ENCODE measurements at regions not wholly inside any gene's neighbourhood (a gene's known extent, or its start where the extent isn't known, plus 50 kb on each side); places are given as distances from the start of the nearest gene placed in this dataset.
"Not testable (repeated sequence)": the region's sequence is repeated elsewhere in the genome, so short reads cannot be mapped to it uniquely, and the experiment has no call there.

DNA sequence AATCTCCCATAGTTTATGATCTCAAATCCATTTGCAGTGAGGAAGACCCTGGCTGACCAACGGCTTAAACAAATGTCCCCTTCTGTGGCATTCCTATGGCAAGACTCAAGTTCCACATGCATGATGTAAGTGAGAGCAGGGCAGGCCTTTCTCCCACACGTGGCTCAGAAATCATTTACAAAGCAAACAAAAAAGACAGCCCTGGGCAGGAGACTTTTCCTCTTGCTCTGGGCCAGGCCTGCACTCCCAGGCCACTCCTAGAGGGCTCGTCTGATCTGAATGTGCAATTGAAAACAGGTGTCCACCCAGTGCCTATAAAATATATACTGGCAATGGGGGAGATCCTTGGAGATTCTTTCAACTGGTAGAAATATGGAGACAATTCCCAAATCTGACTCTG is 123.1 kb downstream of the DMRT2 start:
- Histone ChIP-seq H2AFZ (no peak overlapping the region), H3K4me1 (no peaks in the 10 kb centered on the region), H3K9ac (no peak overlapping the region), H3K27me3 (ENCODE audit: control insufficient read depth, insufficient read depth, low read length) (no peaks in the 10 kb centered on the region), H3K4me3 (ENCODE audit: low read depth, low read length) (no peak overlapping the region), H3K4me2 (ENCODE audit: low read length) (no peak overlapping the region), H3K9me3 (ENCODE audit: control insufficient read depth, low read length) (no peaks in the 10 kb centered on the region), H3K79me2 (no peaks in the 10 kb centered on the region), H3K27ac (no peak overlapping the region), H3K36me3 (ENCODE audit: control insufficient read depth, insufficient read depth, low read length) (no peaks in the 10 kb centered on the region)
- TF ChIP-seq, protein P1, sequence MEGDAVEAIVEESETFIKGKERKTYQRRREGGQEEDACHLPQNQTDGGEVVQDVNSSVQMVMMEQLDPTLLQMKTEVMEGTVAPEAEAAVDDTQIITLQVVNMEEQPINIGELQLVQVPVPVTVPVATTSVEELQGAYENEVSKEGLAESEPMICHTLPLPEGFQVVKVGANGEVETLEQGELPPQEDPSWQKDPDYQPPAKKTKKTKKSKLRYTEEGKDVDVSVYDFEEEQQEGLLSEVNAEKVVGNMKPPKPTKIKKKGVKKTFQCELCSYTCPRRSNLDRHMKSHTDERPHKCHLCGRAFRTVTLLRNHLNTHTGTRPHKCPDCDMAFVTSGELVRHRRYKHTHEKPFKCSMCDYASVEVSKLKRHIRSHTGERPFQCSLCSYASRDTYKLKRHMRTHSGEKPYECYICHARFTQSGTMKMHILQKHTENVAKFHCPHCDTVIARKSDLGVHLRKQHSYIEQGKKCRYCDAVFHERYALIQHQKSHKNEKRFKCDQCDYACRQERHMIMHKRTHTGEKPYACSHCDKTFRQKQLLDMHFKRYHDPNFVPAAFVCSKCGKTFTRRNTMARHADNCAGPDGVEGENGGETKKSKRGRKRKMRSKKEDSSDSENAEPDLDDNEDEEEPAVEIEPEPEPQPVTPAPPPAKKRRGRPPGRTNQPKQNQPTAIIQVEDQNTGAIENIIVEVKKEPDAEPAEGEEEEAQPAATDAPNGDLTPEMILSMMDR (IDR thresholded peaks at IDR 0.05): no peak

DNA sequence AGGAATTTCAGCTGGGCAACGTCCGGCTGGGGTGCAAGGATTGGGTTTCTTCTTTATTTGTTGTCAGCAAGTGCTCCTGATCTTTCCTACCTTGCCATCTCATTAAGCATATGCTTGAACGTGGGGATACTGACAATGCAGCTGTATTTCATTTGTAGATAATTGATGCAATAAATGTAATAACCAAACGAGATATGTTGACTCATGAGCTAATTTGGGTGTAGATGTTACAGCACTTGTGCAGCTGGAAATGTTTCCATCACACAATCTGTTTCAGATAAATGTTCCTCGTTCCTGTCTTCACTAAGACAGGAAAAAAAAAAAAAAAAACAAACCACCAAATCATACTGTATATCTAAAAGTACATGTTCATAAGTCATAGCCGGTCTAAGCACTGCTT is 123.8 kb downstream of the DMRT2 start:
- TF ChIP-seq, protein P1 (IDR thresholded peaks at IDR 0.05): no peak
- Histone ChIP-seq H2AFZ (no peak overlapping the region), H3K4me1 (no peaks in the 10 kb centered on the region), H3K36me3 (ENCODE audit: control insufficient read depth, insufficient read depth, low read length) (no peaks in the 10 kb centered on the region), H3K27ac (no peak overlapping the region), H3K9ac (no peak overlapping the region), H3K27me3 (ENCODE audit: control insufficient read depth, insufficient read depth, low read length) (no peaks in the 10 kb centered on the region), H3K4me3 (ENCODE audit: low read depth, low read length) (no peak overlapping the region), H3K4me2 (ENCODE audit: low read length) (no peak overlapping the region), H3K79me2 (no peaks in the 10 kb centered on the region), H3K9me3 (ENCODE audit: control insufficient read depth, low read length) (no peaks in the 10 kb centered on the region)

DNA sequence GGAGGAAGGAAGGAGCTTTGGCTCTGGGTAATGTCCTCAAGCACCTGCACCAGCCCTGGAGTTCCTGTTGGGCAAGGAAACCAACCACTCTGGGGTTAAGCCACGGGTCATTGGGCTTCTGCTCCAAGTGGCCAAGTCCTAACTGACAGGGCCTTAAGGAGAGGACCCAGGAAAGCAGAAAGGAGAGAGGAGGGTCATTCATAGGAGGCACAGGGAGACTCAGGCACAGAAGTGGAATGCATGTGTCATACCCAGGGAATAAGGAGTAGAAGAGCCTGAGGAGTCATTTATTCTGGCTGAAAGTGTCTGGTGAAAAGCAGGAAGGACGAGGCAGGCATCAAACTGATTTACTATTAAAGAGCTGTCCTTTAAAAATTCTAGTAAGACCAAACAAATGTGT is 129.2 kb downstream of the DMRT2 start:
- no peaks in the 10 kb centered on the region for H3K36me3 ChIP-seq (ENCODE audit: control insufficient read depth, insufficient read depth, low read length)
- H3K4me2 ChIP-seq (ENCODE audit: low read length): no peak overlapping the region
- no peaks in the 10 kb centered on the region for H3K9me3 ChIP-seq (ENCODE audit: control insufficient read depth, low read length)
- no peak overlapping the region for H3K4me3 ChIP-seq (ENCODE audit: low read depth, low read length)
- H3K27ac ChIP-seq: no peak overlapping the region
- no peak overlapping the region for H3K9ac ChIP-seq
- no peaks in the 10 kb centered on the region for H3K4me1 ChIP-seq
- no peaks in the 10 kb centered on the region for H3K79me2 ChIP-seq
- H2AFZ ChIP-seq: no peak overlapping the region
- TF ChIP-seq, protein P1 (IDR thresholded peaks at IDR 0.05): no peak
- no peaks in the 10 kb centered on the region for H3K27me3 ChIP-seq (ENCODE audit: control insufficient read depth, insufficient read depth, low read length)

DNA sequence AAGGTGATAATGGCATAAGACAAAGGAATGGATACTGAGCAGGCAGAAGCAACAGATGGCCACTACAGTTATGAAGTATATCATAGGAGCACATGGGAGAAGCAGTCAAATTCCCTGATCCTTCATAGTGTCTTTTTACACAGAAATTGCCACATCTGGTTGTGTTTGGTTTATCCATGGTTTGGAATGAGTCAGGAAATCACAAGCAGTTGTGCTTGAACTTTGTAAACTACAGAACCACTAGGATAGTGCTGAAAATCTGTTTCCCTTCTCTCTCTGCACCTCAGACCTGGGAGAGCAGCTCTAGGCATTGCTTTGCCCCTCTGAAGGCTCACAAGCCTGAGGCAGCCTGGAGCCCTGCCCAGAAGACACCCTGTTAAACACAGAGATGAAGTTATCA is 134.0 kb downstream of the DMRT2 start:
- Histone ChIP-seq H3K79me2 (no peaks in the 10 kb centered on the region), H3K4me3 (ENCODE audit: low read depth, low read length) (no peak overlapping the region), H3K9me3 (ENCODE audit: control insufficient read depth, low read length) (no peaks in the 10 kb centered on the region), H3K9ac (no peak overlapping the region), H2AFZ (no peak overlapping the region), H3K4me1 (no peaks in the 10 kb centered on the region), H3K36me3 (ENCODE audit: control insufficient read depth, insufficient read depth, low read length) (no peaks in the 10 kb centered on the region), H3K27me3 (ENCODE audit: control insufficient read depth, insufficient read depth, low read length) (no peaks in the 10 kb centered on the region), H3K4me2 (ENCODE audit: low read length) (no peak overlapping the region), H3K27ac (no peak overlapping the region)
- TF ChIP-seq, protein P1 (IDR thresholded peaks at IDR 0.05): no peak

DNA sequence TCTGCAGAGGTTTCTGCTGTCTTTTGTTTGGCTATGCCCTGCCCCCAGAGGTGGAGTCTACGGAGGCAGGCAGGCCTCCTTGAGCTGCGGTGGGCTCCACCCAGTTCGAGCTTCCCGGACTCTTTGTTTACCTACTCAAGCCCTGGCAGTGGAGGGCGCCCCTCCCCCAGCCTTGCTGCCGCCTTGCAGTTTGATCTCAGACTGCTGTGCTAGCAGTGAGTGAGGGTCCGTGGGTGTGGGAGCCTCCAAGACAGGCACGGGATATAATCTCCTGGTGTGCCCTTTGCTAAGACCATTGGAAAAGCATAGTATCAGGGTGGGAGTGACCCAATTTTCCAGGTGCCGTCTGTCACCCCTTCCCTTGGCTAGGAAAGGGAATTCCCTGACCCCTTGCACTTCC is 137.0 kb downstream of the DMRT2 start:
- not testable (repeated sequence) for H3K9ac ChIP-seq; H3K79me2 ChIP-seq; H2AFZ ChIP-seq; H3K4me1 ChIP-seq; H3K4me2 ChIP-seq (ENCODE audit: low read length); H3K27ac ChIP-seq; H3K36me3 ChIP-seq (ENCODE audit: control insufficient read depth, insufficient read depth, low read length); H3K9me3 ChIP-seq (ENCODE audit: control insufficient read depth, low read length); H3K27me3 ChIP-seq (ENCODE audit: control insufficient read depth, insufficient read depth, low read length); H3K4me3 ChIP-seq (ENCODE audit: low read depth, low read length)

DNA sequence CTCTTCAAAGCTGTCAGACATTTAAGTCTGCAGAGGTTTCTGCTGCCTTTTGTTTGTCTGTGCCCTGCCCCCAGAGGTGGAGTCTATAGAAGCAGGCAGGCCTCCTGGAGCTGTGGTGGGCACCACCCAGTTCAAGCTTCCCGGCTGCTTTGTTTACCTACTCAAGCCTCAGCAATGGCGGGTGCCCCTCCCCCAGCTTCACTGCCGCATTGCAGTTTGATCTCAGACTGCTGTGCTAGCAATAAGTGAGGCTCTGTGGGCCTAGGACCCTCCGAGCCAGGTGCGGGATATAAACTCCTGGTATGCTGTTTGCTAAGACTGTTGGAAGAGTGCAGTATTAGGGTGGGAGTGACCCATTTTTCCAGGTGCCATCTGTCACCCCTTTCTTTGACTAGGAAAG is 145.5 kb downstream of the DMRT2 start:
- H2AFZ ChIP-seq; H3K4me3 ChIP-seq (ENCODE audit: low read depth, low read length): not testable (repeated sequence)

More for the DNA sequence above, 145.5 kb downstream of the DMRT2 start:
- H3K27me3 ChIP-seq (ENCODE audit: control insufficient read depth, insufficient read depth, low read length); H3K79me2 ChIP-seq; H3K4me1 ChIP-seq; H3K4me2 ChIP-seq (ENCODE audit: low read length); H3K36me3 ChIP-seq (ENCODE audit: control insufficient read depth, insufficient read depth, low read length); H3K9ac ChIP-seq; H3K27ac ChIP-seq; H3K9me3 ChIP-seq (ENCODE audit: control insufficient read depth, low read length): not testable (repeated sequence)

Measured in parathyroid adenoma (tissue), 2 donors.